HPDE6-E6E7 (cell line): ENCODE measurements at regions not wholly inside any gene's neighbourhood (a gene's known extent, or its start where the extent isn't known, plus 50 kb on each side); places are given as distances from the start of the nearest gene placed in this dataset.
"Not testable (repeated sequence)": the region's sequence is repeated elsewhere in the genome, so short reads cannot be mapped to it uniquely, and the experiment has no call there.

Experiments used
- DNase-seq: peaks from one replicate; pipeline ENCODE4 v3.0.0; 2011; ENCODE audit warnings: missing footprints; ENCODE audit errors: extremely low spot score

DNA sequence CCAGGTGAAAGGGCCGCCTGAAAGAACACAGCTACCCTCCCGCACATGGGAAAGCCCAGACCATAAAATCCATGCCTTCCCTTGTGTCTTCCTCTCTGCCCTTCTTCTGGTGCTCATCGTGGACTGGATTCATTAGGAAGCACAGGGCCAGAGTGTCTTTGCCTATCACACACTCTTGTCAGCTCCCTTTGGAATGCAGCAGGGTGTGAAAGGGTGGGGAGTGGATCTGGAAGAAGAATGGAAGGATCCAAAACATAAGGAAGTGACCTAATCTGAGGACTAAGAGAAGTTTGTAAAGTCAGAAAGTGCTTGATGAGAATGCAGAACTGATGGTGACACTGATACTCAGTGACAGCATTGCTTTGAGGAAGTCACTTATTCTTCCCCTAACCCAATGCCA lies 1147.3 kb upstream of the GOT2 start:
- DNase-seq, result no peak

DNA sequence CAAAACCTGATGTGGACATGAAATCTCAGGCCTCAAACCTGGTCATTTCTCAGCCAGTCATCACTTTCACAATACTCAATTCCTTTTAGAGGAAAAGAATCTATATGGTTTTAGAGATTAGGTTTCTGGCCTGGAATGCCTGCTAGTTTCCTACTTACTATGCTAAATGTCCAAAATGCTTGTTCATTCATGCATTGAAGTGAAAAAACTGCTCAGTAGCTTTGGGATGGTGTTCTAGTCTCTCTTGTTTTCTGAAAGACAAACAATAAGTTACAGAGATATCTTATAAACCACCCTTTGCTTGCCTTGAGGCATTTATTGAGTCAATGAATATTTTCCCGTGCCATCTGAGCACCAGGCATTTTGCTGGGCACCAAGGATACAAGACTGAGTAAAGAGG lies 1146.5 kb upstream of the GOT2 start:
- no peak for DNase-seq

DNA sequence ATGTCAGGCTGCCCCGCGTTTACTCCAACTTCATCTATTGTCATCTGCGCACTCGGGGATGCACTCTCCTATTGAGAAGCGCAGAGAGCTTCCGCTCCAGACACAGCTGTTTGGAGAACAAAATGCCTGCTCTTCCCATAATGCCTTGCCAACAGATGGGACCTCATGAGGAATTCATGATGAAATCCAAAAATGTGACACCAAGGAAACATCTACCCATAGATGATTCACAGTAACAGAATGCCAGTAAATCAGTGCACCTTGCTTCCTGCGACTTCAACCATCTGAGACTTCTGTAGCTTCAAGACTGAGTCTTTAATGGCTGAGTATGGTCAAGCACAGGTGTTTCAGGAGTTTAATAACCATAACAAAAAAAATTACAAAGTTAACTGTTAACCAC lies 1144.9 kb upstream of the GOT2 start:
- DNase-seq, result no peak

DNA sequence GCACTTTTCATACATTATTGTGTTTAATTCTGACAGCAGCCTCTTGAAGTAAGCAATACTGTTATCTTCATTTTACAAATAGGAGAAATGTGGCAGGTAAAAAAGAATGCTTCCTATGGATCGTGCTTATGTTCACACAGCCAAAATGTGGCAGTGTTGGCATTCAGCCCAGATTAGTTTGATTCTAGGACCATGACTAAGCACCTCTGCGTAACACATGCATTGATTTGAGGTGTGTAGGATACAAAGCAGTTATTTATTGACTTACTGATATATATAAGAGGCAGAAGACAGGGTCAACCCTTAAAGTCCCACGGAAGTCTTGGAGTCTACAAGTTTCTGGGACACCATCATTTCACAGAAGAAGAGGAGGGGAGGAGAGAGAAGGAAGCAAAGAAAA lies 1144.4 kb upstream of the GOT2 start:
- peak; percentile 85 for DNase-seq

DNA sequence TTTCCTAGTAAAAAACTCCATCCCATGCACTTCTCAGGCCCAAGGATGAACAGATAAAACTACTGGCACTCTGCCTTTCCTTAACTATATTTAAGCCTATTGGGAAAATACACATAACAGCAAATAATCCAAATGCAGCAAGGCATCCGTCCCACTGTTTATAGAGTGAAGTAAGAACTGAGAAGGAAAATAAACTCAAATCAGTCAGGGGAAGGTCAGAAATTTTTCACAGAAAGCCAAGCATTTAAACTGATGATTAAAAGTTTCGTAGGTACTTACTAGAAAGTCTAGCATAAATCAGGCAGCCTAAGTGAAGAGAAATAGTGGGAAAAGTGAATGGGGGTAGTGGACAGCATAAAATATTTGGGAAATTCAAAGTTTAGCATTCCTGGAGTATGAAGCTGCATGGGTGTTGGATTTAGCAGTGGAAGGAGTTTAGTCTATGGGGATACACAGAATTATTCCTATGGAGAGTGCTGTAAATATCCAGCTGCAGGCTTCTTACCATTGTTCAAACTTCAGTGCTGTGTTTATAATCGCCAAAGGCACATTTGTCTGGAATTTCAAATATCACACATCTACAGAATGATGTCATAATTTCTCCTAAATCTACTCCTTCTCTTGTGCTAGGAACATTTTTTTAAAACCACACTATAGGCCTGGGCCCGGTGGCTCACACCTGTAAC lies 1131.0 kb upstream of the GOT2 start:
- no peak for DNase-seq

DNA sequence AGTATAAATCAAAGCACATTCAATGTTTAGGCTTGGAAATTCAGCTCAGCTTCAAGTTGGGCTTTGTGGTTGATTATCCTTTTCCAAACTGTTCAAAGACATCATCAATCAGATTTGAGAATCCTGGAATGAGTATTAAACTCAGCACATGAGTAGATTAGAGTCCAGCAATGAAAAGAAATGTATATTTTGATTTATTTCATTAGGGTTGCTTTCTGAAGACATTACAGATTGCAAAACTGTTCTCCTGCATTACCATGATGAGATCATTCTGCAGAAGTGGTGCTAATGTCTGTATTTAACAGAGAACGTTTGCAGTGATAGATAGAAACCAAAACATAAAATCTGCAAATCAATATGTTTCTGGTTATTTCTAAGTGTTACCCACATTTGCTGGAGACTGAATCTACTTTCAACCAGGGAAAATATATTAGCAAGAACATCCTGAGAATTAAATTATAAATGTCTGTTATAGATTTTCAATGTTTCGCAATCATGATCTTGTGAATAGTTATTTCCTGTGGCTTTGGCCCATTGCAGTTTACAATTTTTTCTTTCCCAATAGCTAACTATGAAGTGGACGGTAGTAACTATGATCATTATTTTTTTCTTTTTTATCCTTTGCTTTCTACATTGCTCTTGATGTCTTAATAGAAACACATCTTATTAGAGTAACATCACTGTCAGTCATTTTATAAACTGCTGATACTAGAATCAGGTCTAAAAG lies 1125.7 kb upstream of the GOT2 start:
- DNase-seq, result no peak

DNA sequence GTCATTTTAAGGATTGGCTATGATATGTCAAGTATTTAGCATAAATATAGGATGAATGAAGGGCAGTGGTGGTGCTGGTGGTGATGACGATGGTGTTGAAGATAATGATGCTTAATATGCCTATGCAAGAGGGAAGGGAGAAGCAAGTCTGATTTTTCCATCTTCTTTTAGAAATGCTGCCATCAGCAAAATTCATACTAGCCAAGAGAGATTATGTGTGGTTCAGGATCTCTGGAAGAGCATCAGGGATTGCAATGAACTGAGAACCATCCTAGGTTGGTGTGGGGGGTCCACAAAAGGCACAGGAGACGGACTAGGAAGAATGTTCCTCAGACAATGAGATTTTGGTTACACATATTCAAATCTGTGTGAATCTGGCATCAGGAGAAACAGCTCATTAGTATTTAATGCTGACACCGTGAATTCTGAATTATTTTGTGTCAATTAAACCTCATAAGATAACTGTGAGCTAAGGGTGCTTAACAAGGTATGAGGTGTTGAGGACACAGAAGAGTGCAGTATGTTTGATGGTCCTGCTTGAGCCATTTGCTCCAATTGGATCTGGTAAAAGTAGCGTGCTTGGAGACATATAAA lies 1120.8 kb upstream of the GOT2 start:
- DNase-seq, result no peak

DNA sequence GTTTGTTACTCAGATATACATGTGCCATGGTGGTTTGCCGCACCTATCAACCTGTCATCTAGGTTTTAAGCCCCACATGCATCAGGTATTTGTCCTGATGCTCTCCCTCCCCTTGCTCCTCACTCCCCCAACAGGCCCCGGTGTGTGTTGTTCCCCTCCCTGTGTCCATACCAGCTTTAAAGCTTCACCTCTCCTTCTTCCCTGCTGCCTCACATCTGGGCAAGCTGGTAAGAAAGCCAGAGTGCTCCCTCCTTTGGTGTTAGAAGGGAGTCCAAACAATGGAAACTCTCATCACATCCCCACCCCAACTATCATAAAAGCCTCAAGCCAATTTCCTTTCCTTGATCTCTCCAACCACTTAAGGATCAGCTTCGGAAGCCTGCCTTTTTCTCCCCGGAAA lies 1115.6 kb upstream of the GOT2 start:
- DNase-seq, result no peak

DNA sequence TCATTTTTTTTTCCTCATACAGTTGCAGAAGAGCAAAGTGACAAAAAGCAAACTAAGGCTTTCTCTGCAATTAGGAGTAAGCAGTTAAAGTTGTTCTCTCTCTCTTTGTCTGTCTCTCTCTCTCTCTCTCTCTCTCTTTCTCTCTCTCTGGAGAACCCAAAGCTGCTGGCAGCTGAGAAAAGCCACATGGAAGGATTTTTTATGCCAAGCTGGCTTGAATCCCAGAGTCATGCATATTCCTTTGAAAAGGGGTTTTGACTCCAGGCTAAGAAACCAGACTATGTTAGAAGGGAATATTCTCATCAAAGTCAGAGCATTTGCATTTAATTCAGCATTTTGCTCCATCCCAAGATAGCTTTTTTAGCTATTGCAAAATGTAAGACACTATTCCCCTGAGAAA lies 1114.2 kb upstream of the GOT2 start:
- no peak for DNase-seq

DNA sequence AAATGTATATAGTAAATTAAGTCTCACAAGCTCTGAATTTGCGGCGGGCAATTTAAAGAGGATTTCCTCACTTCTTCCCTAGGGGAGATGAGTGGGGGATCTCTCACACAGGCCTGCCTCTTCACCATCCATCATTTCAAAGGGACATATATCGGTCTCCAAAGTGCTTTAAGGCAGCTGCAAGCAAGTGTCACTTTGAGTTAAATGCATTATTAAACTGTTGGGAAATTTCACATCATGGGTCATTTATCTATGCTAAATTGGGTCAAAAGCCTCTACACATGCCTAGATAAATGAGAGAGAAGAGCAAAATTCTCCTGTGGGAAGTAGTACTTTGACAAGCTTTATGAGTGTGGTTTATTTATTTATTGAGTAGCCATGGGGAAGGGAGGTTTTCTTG lies 1106.1 kb upstream of the GOT2 start:
- no peak for DNase-seq

DNA sequence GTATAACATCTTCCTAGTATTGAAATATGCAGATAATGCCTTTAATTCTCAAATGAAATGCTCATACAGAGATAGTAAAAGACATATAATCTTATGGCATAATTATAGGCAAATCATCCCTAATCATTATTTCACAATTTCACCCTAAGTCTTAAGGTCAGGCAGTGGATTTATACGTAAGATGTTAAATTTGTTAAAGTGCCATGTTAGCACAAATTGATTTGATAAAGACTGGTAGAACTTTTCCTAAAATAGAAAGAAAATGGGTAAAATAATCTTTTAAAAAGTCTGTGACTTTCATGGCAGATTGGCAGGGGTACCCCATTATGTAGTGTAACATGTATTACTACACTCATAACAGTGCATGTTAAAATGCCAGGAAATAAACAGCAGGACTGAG lies 1092.7 kb upstream of the GOT2 start:
- no peak for DNase-seq

DNA sequence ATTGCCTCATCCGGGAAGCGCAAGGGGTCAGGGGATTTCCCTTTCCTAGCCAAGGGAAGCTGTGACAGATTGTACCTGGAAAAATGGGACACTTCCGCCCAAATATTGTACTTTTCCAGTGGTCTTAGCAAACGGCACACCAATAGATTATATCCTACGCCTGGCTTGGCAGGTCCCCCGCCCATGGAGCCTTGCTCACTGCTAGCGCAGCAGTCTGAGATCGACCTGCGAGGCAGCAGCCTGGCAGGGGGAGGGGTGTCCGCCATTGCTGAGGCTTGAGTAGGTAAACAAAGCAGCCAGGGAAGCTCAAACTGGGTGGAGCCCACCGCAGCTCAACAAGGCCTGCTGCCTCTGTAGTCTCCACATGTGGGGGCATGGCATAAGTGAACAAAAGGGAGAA lies 1075.4 kb upstream of the GOT2 start:
- DNase-seq, result not testable (repeated sequence)

DNA sequence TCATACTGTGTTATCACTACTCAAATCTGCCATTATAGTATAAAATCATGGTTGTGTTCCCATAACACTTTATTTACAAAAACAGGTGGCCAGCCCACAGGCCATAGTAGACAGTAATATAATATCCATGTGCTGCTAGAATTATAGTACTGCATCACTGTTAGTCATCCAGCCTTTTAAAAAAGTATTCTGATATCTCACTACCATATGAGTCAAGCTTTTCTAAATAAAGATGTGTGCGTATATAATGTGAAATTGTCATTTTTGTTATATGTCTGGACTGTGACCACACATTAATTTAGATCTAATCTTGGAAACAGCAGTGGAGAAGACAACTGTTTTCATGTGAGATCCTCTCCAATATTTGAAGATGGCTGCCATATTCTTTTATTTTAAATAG lies 1049.1 kb upstream of the GOT2 start:
- DNase-seq, result no peak

DNA sequence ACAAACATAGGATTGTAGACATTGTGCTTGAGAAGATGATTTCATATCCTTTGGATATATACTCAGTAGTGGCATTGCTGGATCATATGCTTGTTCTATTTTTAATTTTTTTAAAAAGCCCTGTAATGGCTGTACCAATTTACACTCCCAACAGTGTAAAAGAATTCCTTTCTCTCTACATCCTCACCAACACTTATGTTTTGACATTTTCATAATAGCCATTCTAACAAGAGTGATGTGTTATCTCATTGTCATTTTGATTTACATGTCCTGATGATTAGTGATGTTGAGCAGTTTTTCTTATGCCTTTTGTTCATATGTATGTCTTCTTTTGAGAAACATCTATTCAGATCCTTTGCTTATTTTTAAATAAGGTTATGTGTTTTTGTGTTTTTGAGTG lies 1039.2 kb upstream of the GOT2 start:
- DNase-seq, result no peak

DNA sequence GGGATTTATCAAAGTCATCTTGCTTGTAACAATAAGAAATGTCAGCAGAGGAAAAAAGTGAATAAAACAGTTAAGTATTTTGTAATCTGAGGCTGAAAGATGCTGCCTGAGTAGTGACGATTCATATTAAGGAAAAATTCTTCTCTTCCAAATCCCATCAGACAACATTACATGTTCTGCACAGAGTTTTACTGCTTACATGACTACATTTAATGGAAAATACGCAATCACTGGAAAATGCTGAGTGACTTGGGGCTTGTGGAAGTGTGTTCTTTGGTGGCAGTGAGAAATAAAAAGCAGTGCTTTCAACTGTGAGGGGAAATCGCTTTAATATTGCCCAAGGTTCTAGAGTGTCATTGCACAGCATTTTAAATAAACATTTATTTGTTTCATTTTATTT lies 1025.2 kb upstream of the GOT2 start:
- no peak for DNase-seq

DNA sequence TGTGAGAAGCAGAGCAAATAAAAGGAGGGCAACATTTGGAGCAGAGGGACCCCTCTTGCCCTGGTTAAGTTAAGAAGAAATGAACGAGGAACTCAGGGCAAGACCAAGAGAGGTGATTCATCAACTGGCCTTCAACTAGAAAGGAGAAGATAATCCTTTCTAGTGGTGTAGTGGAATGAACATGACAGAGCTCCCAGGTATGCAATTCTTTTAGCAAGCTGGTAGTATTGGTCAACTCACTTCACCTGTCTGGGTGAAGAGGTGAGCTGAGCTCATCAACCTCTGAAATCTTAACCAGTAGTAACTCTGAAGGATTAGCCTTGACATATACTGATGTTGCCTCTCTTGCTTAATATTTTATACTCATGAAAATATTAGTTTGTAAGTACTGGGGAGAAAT lies 1024.7 kb upstream of the GOT2 start:
- peak; percentile 35 for DNase-seq

DNA sequence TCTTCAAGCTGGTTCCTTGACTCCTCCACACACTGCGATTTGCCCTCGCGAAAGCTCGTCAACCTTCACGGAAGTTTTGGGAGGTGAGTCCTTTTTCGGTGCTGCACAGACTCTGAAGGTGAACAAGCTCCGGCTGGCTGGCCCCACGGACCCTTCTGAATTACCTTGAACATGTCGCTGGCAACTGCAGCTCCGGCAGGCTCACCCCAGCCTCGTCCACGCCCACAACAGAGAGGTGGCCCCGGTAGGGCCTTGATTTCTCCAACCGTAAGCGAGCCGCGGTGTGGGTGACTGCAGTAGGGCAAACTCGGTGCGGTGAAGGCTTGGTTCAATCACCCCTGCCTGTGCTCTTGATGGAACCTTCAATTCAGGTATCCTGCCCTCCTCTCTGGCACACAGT lies 1020.7 kb upstream of the GOT2 start:
- DNase-seq, result no peak

DNA sequence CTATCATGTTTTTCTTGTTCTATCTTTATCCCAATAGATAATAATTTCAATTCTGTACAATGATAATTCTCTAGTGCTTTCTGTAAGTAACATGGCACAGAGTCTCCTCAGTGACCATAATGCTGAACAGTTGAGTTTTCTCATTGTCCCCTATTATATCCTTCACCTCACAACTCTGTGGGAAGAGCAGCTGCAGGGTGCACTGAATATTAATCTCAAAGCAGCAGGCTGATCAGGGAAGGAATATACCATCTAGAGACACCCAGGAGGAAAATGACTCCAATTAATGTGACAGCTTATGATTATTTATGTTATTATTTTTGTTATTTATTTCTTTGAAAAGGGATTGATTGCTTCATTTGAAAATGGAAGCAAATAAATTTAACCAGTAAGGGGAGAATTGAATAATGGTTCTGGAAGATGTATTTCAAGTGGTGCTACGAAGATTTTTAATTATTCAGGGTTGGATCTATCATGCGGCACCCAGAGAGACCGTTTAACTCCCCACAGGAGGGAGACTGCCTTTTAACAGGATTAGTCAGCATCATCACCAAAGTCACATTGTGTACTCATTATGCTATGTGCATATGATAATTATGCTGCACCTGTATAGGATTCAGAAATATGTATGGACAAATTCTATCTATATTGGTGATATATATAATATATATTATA lies 1015.7 kb upstream of the GOT2 start:
- DNase-seq, result no peak

DNA sequence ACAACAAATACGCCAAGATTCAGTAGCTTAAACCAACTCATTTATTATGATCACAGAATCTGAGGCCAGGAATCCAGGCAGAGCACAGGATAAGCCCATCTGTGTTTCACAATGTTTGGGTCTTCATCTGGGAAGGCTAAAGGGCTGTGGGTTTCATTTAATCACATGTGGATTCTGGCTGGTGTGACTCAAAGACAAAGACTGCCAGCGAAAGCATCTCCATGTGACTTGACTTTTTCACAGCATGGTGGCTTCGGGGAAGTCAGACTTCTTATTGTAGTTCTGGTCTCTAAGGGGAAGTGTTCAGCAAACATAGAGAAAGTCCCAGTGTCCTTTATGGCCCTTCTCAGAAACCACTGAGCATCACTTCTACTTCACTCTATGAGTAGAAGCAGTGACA lies 1014.4 kb upstream of the GOT2 start:
- no peak for DNase-seq

DNA sequence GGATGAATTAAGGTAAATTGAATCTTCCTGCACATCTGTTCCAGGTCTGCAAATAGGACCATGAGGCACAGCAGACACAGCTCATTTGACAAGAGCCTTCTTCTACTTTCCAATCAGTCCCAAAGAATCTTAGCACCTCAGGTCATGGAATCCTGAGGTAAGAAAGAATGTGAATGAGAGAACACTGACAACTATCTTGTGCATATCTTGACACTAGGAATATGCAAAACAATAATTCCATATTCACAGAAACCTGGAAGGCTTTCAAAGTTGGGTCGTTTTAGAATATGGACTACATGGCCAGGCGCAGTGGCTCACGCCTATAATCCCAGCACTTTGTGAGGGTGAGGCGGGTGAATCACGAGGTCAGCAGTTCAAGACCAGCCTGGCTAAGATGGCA lies 1009.4 kb upstream of the GOT2 start:
- DNase-seq, result no peak

DNA sequence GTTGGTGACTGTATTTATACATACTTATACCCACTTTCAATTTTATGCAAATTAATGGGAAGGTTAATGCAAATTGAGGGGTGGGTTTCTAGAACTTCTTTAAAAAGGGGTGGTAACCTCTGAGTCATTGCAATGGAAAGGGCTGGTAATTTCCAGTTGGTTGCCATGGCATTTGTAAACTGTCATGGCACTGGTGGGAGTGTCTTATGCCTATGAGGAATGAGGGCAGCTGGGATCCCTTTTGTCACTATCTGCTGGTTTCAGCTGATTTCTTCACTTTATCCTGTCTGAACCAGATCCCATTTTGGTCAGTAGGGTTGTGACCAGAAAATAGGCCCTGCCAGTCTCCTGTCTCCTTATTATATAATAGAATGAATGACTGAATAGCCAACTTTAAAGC lies 1006.7 kb upstream of the GOT2 start:
- no peak for DNase-seq

DNA sequence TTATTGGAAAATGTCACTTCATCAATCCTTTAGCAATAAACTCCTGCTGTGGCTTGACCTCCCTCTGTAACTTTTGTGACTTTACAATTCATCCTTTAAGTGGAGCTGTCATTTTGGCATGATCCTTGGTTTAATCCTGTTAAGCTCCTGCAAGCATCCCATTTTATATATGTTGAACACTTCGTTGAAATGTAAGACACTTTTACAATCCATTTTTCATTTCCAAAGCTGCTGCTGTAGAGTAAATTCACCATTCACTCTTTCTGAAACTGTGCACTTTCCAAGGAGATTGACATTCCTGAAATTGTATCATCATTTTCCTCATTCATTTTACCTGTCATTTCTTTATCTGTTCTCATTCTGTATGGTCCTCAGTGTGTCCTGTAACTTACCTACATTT lies 1003.2 kb upstream of the GOT2 start:
- no peak for DNase-seq

DNA sequence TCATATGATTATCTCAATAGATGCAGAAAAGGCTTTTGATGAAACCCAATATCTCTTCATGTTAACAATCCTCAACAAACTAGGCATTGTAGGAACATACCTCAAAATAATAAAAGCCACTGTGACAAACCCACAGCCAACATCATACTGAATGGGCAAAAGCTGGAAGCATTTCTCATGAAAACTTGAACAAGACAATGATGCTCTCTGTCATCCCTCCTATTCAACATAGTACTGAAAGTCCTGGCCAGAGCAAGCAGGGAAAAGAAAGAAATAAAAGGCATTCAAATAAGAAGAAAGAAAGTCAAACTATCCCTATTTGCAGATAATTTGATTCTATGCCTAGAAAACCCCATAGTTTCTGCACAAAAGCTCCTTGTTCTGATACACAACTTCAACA lies 999.2 kb upstream of the GOT2 start:
- DNase-seq, result no peak
